ENCODE measurements at regions not wholly inside any gene's neighbourhood (a gene's known extent, or its start where the extent isn't known, plus 50 kb on each side); places are given as distances from the start of the nearest gene placed in this dataset.

- DNase-seq (ENCODE audit: low read depth): no peak
- TF ChIP-seq, protein P1, sequence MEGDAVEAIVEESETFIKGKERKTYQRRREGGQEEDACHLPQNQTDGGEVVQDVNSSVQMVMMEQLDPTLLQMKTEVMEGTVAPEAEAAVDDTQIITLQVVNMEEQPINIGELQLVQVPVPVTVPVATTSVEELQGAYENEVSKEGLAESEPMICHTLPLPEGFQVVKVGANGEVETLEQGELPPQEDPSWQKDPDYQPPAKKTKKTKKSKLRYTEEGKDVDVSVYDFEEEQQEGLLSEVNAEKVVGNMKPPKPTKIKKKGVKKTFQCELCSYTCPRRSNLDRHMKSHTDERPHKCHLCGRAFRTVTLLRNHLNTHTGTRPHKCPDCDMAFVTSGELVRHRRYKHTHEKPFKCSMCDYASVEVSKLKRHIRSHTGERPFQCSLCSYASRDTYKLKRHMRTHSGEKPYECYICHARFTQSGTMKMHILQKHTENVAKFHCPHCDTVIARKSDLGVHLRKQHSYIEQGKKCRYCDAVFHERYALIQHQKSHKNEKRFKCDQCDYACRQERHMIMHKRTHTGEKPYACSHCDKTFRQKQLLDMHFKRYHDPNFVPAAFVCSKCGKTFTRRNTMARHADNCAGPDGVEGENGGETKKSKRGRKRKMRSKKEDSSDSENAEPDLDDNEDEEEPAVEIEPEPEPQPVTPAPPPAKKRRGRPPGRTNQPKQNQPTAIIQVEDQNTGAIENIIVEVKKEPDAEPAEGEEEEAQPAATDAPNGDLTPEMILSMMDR (IDR thresholded peaks at IDR 0.05; ENCODE audit: low read length, missing control alignments): no peak
- no peak overlapping the region for H3K4me3 ChIP-seq (replicated peaks; ENCODE audit: low read depth, low read length)
These were observed 89.4 kb upstream of the PDE10A start for GRCh38 chr6:165752451-165752850.

DNA sequence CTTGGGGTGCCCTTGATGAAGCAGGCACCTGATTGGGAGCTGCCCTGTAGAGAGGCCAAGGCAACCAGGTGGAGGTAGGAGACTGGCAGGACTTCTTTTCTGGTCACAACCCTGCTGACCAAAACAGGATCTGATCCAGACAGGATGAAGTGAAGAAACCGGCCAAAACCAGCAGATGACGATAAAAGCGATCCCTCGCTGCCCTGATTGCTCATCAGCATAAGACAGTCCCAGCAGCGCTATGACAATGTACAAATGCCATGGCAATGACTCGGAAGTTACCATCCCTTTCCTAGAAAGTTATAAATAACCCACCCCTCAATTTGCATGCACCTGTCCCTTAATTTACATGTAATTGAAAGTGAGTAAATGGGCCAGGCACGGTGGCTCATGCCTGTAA is 88.4 kb upstream of the PDE10A start:
- no peak overlapping the region for H3K4me3 ChIP-seq (replicated peaks; ENCODE audit: low read depth, low read length)
- TF ChIP-seq, protein P1 (IDR thresholded peaks at IDR 0.05; ENCODE audit: low read length, missing control alignments): no peak
- no peak for DNase-seq (ENCODE audit: low read depth)

- H3K4me3 ChIP-seq (replicated peaks; ENCODE audit: low read depth, low read length): no peak overlapping the region
- no peak for DNase-seq (ENCODE audit: low read depth)
- TF ChIP-seq, protein P1 (IDR thresholded peaks at IDR 0.05; ENCODE audit: low read length, missing control alignments): no peak
These were observed 86.1 kb upstream of the PDE10A start for GRCh38 chr6:165749163-165749562.

GRCh38 chr6:165748390-165748789 is 85.3 kb upstream of the PDE10A start:
- DNase-seq (ENCODE audit: low read depth): no peak
- H3K4me3 ChIP-seq (replicated peaks; ENCODE audit: low read depth, low read length): no peak overlapping the region
- TF ChIP-seq, protein P1 (IDR thresholded peaks at IDR 0.05; ENCODE audit: low read length, missing control alignments): no peak

GRCh38 chr6:165747963-165748362 is 84.9 kb upstream of the PDE10A start:
- TF ChIP-seq, protein P1 (IDR thresholded peaks at IDR 0.05; ENCODE audit: low read length, missing control alignments): no peak
- DNase-seq (ENCODE audit: low read depth): no peak
- H3K4me3 ChIP-seq (replicated peaks; ENCODE audit: low read depth, low read length): no peak overlapping the region

- H3K4me3 ChIP-seq (replicated peaks; ENCODE audit: low read depth, low read length): no peak overlapping the region
- TF ChIP-seq, protein P1 (IDR thresholded peaks at IDR 0.05; ENCODE audit: low read length, missing control alignments): no peak
- DNase-seq (ENCODE audit: low read depth): no peak
These were observed 83.3 kb upstream of the PDE10A start for GRCh38 chr6:165746331-165746730.

- no peak for DNase-seq (ENCODE audit: low read depth)
- H3K4me3 ChIP-seq (replicated peaks; ENCODE audit: low read depth, low read length): no peak overlapping the region
- TF ChIP-seq, protein P1 (IDR thresholded peaks at IDR 0.05; ENCODE audit: low read length, missing control alignments): no peak
These were observed 82.5 kb upstream of the PDE10A start for GRCh38 chr6:165745492-165745891.
